Natural killer cell (primary cell): ENCODE measurements at regions not wholly inside any gene's neighbourhood (a gene's known extent, or its start where the extent isn't known, plus 50 kb on each side); places are given as distances from the start of the nearest gene placed in this dataset.

Experiments
- ATAC-seq, 3 donors: fragments of 150-1000 bp in 2 of 3; fragments of 200-7000 bp in 1 of 3; cut with Tn5 transposase; 1 replicate in 1 of 3; 2 replicates in 2 of 3; pipeline ENCODE4 v1.10.0; 2021; ENCODE audit warnings: mild to moderate bottlenecking in 2 of 3, moderate library complexity in 2 of 3
- DNase-seq, 2 donors: peaks; one replicate each; pipeline versions ENCODE4 v3.0.0 to v3.0.0-alpha.2; 2013 to 2021; ENCODE audit warnings: mixed read lengths in 1 of 2
- H3K27ac ChIP-seq: one replicate; pipeline ENCODE4 v1.5.1; 2013; ENCODE audit warnings: mild to moderate bottlenecking, low read length
- H3K27me3 ChIP-seq: one replicate; pipeline ENCODE4 v1.6.1; 2013; ENCODE audit warnings: low read length; ENCODE audit not compliant: control insufficient read depth, insufficient read depth
- H3K36me3 ChIP-seq: one replicate; pipeline ENCODE4 v1.6.1; 2013; ENCODE audit warnings: low read length; ENCODE audit not compliant: control insufficient read depth, insufficient read depth
- H3K4me1 ChIP-seq: one replicate; pipeline ENCODE4 v1.6.1; 2013; ENCODE audit warnings: low read length; ENCODE audit not compliant: control insufficient read depth, insufficient read depth
- H3K4me3 ChIP-seq: one replicate; pipeline ENCODE4 v1.5.1; 2013; ENCODE audit warnings: low read length
- H3K9me3 ChIP-seq: one replicate; pipeline ENCODE4 v1.6.1; 2013; ENCODE audit warnings: low read length; ENCODE audit not compliant: control insufficient read depth, insufficient read depth
- H3K27ac Mint-ChIP-seq, 2 donors: one replicate each; pipeline ENCODE4 v1.8.0; 2022; ENCODE audit warnings: mild to moderate bottlenecking in 2 of 2, mixed read lengths in 2 of 2, moderate library complexity in 1 of 2
- H3K27me3 Mint-ChIP-seq, 2 donors: one replicate each; pipeline ENCODE4 v1.8.0; 2022; ENCODE audit warnings: low read depth in 2 of 2, mixed read lengths in 2 of 2
- H3K36me3 Mint-ChIP-seq: one replicate; pipeline ENCODE4 v1.8.0; 2022; ENCODE audit warnings: mixed read lengths
- H3K4me1 Mint-ChIP-seq, 2 donors: one replicate each; pipeline ENCODE4 v1.8.0; 2022; ENCODE audit warnings: mixed read lengths in 2 of 2
- H3K4me3 Mint-ChIP-seq: one replicate; pipeline ENCODE4 v1.8.0; 2022; ENCODE audit warnings: mild to moderate bottlenecking, moderate library complexity, mixed read lengths
- H3K9me3 Mint-ChIP-seq, 2 donors: one replicate each; pipeline ENCODE4 v1.8.0; 2022; ENCODE audit warnings: mixed read lengths in 2 of 2
- CTCF ChIP-seq: fragments of 200-600 bp; IDR thresholded peaks from one replicate; pipeline ENCODE4 v1.8.0; 2022; ENCODE audit warnings: antibody characterized with exemption
- WGBS: methylation state at CpG from one replicate; pipeline ENCODE4 v1.1.7; 2013; ENCODE audit warnings: missing lambda C conversion rate; ENCODE audit not compliant: insufficient coverage; 5-methylcytosine and 5-hydroxymethylcytosine counted together
- intact Hi-C: fragments of 100-400 bp; cut with micrococcal nuclease; formaldehyde crosslinking; loops from one replicate; pipeline ENCODE4 v1.14.2; 2022

- Histone ChIP-seq H3K9me3 (no peaks in the 10 kb centered on the region), H3K36me3 (no peaks in the 10 kb centered on the region), H3K4me3 (no peak overlapping the region), H3K27me3 (no peaks in the 10 kb centered on the region), H3K4me1 (no peaks in the 10 kb centered on the region), H3K27ac (no peak overlapping the region)
- H3K27me3 Mint-ChIP-seq = no peaks in the 10 kb centered on the region
- DNase-seq (no peak), ATAC-seq (no peak)
- no peaks in the 10 kb centered on the region for H3K9me3 Mint-ChIP-seq
- WGBS = 65% methylated on average over 5 of the region's 5 CpGs
- no peak for TF ChIP-seq CTCF
- no peaks in the 10 kb centered on the region for H3K4me1 Mint-ChIP-seq
- no peak overlapping the region for H3K27ac Mint-ChIP-seq
- intact Hi-C loops = no loop called here
- no peak overlapping the region for H3K4me3 Mint-ChIP-seq
- no peaks in the 10 kb centered on the region for H3K36me3 Mint-ChIP-seq
Observed at GRCh38 chr4:18106620-18107019, 85.1 kb upstream of the LCORL start.

- Histone ChIP-seq H3K9me3 (no peaks in the 10 kb centered on the region), H3K27ac (no peak overlapping the region), H3K27me3 (no peaks in the 10 kb centered on the region), H3K4me3 (no peak overlapping the region), H3K4me1 (no peaks in the 10 kb centered on the region), H3K36me3 (no peaks in the 10 kb centered on the region)
- Mint-ChIP-seq H3K36me3 (no peaks in the 10 kb centered on the region), H3K4me1 (no peaks in the 10 kb centered on the region), H3K27ac (no peak overlapping the region), H3K9me3 (no peaks in the 10 kb centered on the region), H3K27me3 (no peaks in the 10 kb centered on the region), H3K4me3 (no peak overlapping the region)
- WGBS = 73% methylated on average over 3 of the region's 4 CpGs
- DNase-seq (no peak), ATAC-seq (no peak)
- TF ChIP-seq CTCF = no peak
- intact Hi-C loops = no loop called here
Observed at GRCh38 chr4:18105030-18106011, 83.8 kb upstream of the LCORL start.

- Histone ChIP-seq H3K4me3 (no peak overlapping the region), H3K4me1 (no peaks in the 10 kb centered on the region), H3K36me3 (no peaks in the 10 kb centered on the region), H3K27ac (no peak overlapping the region), H3K9me3 (no peaks in the 10 kb centered on the region), H3K27me3 (no peaks in the 10 kb centered on the region)
- whole genome bisulfite sequencing = 83% methylated on average over 2 of the region's 3 CpGs
- no peak overlapping the region for H3K4me3 Mint-ChIP-seq
- no peaks in the 10 kb centered on the region for H3K36me3 Mint-ChIP-seq
- no peak for TF ChIP-seq CTCF
- ATAC-seq (no peak), DNase-seq (no peak)
- H3K4me1 Mint-ChIP-seq = no peaks in the 10 kb centered on the region
- intact Hi-C loops = no loop called here
- no peaks in the 10 kb centered on the region for H3K27me3 Mint-ChIP-seq
- no peaks in the 10 kb centered on the region for H3K9me3 Mint-ChIP-seq
- no peak overlapping the region for H3K27ac Mint-ChIP-seq
Observed at GRCh38 chr4:18103876-18104605, 82.5 kb upstream of the LCORL start.
